HG03097 (cell line): ENCODE measurements at regions not wholly inside any gene's neighbourhood (a gene's known extent, or its start where the extent isn't known, plus 50 kb on each side); places are given as distances from the start of the nearest gene placed in this dataset.
"Not testable (repeated sequence)": the region's sequence is repeated elsewhere in the genome, so short reads cannot be mapped to it uniquely, and the experiment has no call there.

ENCODE experiments used
- ATAC-seq: cut with Tn5 transposase; IDR thresholded peaks from one replicate; pipeline ENCODE4 v1.9.1; 2021; ENCODE audit not compliant: unreplicated experiment, low FRiP score

GRCh38 chr3:90054311-90054710 lies 946.9 kb downstream of the EPHA3 start:
- no peak for ATAC-seq

DNA sequence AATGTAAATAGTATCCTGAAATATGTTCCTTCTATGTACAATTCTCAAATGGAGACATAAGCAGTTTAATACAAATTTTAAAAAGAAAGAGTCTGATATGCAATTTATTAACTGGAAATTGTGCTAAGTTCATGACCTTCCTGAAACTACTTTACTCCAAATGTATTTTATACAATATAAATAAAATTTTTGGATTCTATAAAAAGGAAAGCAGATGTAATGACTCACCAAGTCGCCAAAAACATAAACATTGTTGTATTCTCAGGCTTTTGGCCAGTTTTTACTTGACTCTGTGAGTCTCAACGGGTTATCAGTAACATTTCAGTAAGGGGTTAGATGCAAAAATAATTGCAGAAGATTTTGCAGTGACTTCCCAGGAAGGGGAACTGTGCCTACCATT lies 948.2 kb downstream of the EPHA3 start:
- no peak for ATAC-seq

DNA sequence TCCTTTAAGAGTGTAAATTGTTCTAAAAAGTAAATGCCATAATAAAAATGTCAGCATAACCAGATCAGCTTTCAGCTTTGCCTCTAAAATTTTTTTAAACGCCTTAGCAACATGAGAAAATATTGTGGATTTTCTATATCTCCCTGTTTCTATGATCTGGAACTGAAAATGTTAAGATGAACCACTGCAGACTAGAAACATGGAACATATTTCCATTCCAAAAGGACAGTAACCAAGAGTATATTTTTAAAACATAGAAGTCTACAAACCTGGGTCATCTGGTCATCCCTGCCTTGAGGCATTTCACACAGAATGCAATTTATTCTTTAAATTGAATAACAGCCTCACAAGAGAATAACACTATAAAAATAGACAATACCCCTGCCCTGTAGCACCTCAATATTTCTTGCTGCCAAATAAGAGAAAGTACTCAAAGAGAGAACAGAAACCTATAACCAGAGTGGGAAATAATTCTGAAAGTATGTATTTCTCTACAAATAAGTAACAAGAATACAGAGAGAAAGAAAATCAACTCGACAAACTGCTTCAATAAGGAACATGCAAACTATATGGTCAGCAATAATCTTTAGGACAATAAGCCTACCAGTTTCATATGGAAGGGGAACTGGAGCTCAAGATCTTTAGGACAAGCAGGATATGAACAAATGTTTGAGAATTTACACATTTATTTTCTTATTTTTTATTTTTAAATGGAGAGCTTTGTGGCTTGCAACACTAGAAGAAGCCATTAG lies 949.0 kb downstream of the EPHA3 start:
- no peak for ATAC-seq

DNA sequence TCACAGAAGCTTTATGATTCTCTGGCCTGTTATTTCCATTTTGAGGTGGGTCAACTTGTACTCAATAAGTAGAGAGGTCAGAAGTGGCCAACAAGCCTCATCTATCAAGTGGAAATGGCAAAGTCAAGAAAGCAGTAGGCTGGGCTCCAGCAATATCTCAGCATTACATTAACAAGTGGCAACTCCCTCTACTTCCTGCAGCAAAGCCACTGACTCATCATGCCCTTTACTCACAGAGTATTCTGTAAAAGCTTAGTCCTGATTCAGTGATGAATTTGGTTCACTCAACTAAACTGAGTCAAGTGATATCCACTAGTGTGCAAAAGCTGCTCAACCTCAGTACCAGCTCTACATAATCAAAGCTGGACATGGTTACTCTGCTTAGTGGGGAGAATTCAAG lies 954.6 kb downstream of the EPHA3 start:
- no peak for ATAC-seq

DNA sequence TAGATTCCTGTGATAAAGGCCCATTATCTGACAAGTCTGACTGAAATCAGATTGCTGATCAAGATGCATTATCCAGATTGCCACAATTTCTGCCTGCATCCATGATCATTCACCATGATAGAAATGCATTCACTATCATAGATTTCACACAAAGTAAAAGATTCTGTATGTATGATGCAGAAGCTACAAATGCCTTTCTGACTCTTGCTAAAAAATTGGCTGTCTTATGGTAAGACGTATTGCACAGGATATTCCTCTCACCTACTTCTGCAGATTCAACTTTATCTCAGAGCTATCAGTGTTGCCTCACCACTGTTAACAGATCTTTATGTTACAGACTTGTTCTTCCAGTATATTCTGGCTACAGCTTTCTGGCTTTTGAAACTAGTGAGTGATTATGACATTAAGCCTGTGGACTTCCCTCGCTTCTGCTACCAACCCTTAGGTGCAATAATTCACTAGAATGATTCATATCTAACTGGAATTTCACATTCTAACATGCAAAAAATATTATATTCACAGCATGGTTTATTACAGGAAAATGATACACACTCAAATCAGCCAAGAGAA lies 955.3 kb downstream of the EPHA3 start:
- no peak for ATAC-seq

DNA sequence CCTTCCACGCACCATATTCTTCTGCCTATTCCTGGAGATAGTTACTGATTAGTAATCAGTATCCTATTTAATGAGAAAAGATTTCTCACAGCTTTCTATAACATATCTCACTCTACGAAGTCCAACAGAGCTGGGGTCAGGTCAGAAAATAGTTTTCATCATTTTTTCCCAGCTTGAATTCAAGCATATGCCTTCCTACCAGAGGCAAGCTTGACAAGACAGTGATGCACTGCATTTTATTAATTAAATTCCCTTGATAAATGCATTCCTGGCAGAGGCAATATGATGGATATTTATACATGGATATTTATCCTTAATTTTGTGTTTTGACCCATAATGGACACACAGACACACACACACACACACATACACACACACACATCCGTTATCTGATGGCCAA lies 961.4 kb downstream of the EPHA3 start:
- ATAC-seq, result no peak

DNA sequence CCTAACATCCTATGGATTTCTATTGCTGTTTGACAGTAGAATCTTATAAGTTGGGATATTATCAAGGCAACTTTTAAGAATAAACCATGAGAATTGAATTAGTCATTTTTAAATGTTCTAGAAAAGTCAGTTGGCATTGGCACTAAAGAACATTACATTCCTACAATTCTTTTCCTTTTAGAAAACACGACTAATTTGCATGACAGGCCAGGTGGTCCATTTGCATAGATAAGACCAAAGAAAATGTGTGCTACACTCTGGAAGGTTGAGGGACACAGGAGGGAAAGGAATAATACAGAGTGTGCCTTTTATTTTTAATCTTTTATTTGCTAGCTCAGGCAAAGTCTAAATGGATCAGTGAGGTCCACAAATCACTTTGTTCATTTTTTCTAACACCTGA lies 962.3 kb downstream of the EPHA3 start:
- ATAC-seq, result no peak

DNA sequence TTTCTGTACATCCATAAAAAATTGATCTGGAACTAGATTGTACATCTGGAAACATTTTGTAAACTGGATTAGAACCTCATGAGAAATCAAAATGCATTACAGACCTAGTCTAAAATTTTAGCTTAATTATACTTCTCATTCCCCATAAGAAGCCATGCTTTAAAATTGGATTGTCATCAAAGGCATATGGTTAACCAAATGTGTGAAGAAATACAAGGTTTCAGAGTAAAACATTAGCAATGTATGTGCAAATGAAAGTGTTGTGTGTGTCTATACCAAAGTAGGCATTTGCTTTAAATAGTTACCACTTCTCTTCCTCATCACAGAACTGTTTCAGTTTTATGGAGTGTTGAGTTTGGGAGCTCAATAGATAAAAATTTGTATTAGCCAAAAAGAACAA lies 968.7 kb downstream of the EPHA3 start:
- no peak for ATAC-seq

DNA sequence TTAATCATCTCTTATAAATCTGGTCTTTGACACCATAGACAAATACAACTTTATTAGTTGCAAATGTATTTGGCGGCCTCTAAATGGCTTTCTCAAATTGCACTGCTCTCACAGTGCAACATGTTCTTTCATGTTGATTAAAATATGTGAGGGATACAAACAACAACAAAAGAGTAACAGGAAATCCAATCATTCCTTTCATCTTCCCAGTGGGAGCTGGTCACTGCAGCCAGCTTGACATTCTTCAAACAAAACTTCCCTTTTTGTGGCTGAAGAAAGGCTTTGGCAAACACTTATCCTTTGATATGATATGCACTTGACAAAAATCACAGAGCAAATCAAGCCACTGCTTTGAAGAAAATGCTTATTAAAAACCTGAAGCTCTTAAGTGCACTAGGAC lies 973.6 kb downstream of the EPHA3 start:
- no peak for ATAC-seq

- ATAC-seq, result not testable (repeated sequence)
These were observed 978.9 kb downstream of the EPHA3 start for GRCh38 chr3:90086297-90086696.

DNA sequence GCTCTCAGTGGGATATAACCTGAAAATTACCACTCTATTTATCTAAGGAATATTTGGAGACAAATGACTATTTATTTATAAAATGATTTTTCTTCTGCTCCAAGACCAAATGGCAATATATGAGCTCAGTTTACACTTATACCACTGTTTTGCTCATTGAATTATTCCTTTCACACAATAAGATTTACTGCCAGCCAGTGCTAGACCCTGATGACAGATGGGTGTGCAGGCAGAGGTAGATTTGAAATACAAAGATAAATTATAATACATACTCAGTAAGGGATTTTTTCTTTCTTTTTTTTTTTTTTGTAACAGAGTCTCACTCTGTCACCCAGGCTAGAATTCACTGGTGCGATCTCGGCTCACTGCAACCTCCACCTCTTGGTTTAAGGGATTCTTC lies 980.3 kb downstream of the EPHA3 start:
- ATAC-seq, result no peak

DNA sequence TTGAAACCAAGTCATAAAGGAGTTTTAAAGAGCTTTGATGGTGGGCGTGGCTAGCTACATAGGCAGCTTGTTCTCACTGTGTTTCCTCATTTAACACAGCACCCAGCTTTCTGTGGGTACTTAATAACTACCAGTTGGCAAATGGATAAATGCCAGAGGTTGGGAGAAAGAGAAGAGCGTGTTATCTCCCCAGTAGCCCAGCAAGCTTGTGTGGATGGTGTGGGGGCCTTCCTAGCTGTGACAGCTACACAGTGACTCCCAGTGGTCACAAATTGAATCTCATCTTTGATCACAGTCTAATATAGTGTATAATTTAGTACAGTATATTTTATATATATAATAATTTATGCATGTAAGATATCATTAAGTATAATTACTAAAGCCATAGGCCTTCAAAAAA lies 984.1 kb downstream of the EPHA3 start:
- no peak for ATAC-seq

- ATAC-seq, result no peak
These were observed 985.6 kb downstream of the EPHA3 start for GRCh38 chr3:90092994-90093393.

DNA sequence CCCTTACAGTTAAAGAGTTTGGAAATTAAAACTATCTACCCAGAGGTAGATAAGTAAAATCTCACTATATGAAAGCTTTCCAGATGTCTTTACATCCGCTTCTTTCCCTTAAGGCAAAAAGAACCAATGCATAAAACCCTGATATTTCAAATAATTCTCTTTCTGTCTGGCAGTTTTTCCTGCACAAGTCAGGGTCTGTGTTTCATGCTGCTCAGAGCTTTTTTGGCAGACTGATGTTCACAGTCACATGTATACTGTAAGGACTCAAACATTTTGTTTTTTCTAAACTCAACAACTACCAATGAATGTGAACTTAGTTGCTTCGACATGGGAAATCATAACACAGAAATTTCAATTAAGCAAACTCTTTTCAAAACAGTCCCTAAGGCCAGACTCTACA lies 988.4 kb downstream of the EPHA3 start:
- ATAC-seq, result no peak

DNA sequence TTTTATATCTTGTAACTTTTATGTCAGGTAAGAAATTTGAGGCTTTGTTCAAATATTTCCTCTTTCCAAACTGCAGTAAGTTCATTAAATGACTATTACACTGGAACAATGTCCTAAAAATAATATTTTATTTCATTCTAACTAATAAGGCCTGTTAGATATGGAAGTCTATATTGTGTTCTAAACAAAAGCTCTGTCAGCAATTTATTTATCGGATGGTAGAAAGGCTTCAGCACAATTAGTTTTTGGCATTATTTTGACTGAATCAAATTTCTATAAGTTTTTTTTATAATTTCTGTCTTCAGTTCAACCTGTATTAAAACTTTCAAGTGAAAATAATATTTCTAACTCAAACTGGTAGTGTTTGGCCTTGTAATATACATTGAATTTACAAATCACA lies 992.1 kb downstream of the EPHA3 start:
- ATAC-seq, result no peak

GRCh38 chr3:90102146-90102545 lies 994.7 kb downstream of the EPHA3 start:
- ATAC-seq, result no peak

DNA sequence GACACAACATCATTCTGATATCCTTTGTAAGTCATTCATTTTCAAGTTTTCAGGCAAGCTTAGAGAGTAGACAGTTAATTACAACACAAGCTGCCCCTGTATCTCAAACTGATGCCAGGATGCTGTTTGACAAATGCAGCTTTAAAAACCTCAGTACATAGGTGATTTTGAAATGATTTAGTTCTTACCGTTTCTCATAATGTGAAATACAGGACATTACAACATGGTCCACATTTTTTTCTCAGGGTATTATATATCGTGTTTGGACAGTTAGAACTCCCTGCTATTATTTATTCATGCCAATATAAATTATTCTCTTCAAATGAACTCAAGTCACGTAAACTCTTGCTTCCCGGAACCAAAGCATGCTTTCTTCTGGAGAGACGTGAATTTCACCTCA lies 1013.9 kb downstream of the EPHA3 start:
- ATAC-seq, result no peak

- ATAC-seq, result no peak
These were observed 1021.0 kb downstream of the EPHA3 start for GRCh38 chr3:90128391-90128790.

GRCh38 chr3:90129730-90130129 lies 1022.3 kb downstream of the EPHA3 start:
- no peak for ATAC-seq

- ATAC-seq, result no peak
These were observed 1024.8 kb downstream of the EPHA3 start for GRCh38 chr3:90132197-90132596.

DNA sequence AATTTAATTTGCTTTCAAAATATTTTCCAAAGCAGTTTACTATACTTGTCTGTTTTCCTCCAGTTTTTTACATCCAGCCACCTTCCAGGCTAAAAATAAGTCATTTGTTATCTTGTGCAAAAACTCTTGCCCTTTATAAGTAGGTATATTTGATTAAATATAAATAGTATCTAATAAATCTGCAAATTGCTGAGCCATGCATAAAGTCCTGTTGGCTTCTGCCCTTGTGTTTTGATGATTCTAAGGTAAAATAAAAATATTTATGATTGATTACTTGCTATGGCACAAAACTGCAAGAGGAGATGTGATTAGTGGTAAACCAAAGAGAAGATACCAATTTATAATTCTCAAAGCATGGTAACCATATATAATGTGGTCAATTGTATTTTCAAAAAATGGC lies 1026.7 kb downstream of the EPHA3 start:
- no peak for ATAC-seq

DNA sequence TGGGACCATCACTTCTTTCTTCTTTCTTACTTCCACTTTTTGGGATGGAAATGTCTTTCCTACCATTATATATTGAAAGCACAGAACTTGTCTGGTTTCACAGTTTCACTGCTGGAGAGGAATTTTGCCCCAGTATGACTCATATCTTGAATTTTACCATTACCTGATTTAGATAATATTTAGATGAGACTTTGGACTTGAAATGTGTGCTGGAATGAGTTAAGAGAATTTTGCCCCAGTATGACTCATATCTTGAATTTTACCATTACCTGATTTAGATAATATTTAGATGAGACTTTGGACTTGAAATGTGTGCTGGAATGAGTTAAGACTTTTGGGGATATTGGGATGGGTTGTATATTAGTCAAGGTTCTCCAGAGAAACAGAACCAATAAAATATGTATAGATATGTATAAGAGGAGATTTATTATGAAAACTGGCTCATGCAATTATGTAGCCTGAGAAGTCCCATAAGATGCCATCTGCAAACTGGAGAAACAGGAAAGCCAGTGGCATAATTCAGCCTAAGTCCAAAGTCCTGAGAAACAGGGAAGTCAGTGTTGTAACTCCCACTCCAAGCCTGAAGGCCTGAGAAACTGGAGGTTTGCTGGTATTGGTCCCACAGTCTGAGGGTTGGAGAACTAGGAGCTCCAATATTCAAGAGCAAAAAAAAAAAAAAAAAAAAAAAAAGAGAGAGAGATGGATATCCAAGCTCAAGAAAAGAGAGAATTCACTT lies 1029.2 kb downstream of the EPHA3 start:
- ATAC-seq, result no peak
